H1 (cell line): ENCODE measurements at regions not wholly inside any gene's neighbourhood (a gene's known extent, or its start where the extent isn't known, plus 50 kb on each side); places are given as distances from the start of the nearest gene placed in this dataset.

Source experiments
- CTCF ChIA-PET: fragments of 300-600 bp; sonication (Branson Sonifier 250); formaldehyde crosslinking; loops from one replicate; lab custom pipeline; 2021; ENCODE audit not compliant: partially characterized antibody; lab: Charles Lee
- POLR2A ChIA-PET: fragments of 300-600 bp; sonication (Branson Sonifier 250); formaldehyde crosslinking; loops from one replicate; lab custom pipeline; 2021; ENCODE audit warnings: inconsistent platforms; ENCODE audit not compliant: partially characterized antibody; lab: Charles Lee
- DNase-seq, 2 experiments: peaks; one replicate each; pipeline versions ENCODE4 v3.0.0 to v3.0.0-alpha.2; 2010 to 2022; ENCODE audit warnings: low spot score in 2 of 2, low read depth in 1 of 2, mixed read lengths in 1 of 2
- FAIRE-seq: peaks from 2 replicates; lab custom pipeline; 2011; peaks lifted over from hg19 to GRCh38; lab: Jason Lieb, UNC
- H2AFZ ChIP-seq: 2 replicates; pipeline ENCODE4 v1.8.1; 2012; ENCODE audit warnings: low read length, inconsistent platforms
- H2AK5ac ChIP-seq: 2 replicates; pipeline ENCODE4 v1.6.1; 2013; ENCODE audit warnings: low read depth, low read length
- H2BK120ac ChIP-seq: replicated peaks from 2 replicates; pipeline ENCODE3; 2013; ENCODE audit warnings: low read depth, low read length, inconsistent platforms
- H2BK12ac ChIP-seq: 2 replicates; pipeline ENCODE4 v1.6.1; 2013; ENCODE audit warnings: low read depth, low read length
- H2BK15ac ChIP-seq: 2 replicates; pipeline ENCODE4 v1.6.1; 2013; ENCODE audit warnings: low read length
- H2BK20ac ChIP-seq: 2 replicates; pipeline ENCODE4 v1.6.1; 2013; ENCODE audit warnings: low read length
- H2BK5ac ChIP-seq: 2 replicates; pipeline ENCODE4 v1.6.1; 2013; ENCODE audit warnings: low read depth, low read length
- H3K14ac ChIP-seq: 2 replicates; pipeline ENCODE4 v1.6.1; 2013; ENCODE audit warnings: inconsistent platforms; ENCODE audit not compliant: insufficient read length
- H3K18ac ChIP-seq: 2 replicates; pipeline ENCODE4 v1.6.1; 2013; ENCODE audit warnings: low read length; ENCODE audit errors: extremely low read depth
- H3K23ac ChIP-seq: 2 replicates; pipeline ENCODE4 v1.6.1; 2013; ENCODE audit warnings: inconsistent platforms; ENCODE audit not compliant: insufficient read length
- H3K23me2 ChIP-seq: 2 replicates; pipeline ENCODE4 v1.6.1; 2013; ENCODE audit warnings: low read depth, low read length
- H3K27ac ChIP-seq: 2 replicates; pipeline ENCODE4 v1.6.1; 2011; ENCODE audit warnings: low read depth, low read length, inconsistent platforms
- H3K27me3 ChIP-seq, 4 experiments: replicated peaks in 1 of 4; 1 replicate in 1 of 4; 2 replicates in 3 of 4; pipeline versions ENCODE4 v1.6.1 to v1.8.1; 2011 to 2013; ENCODE audit warnings: low read length in 3 of 4, mild to moderate bottlenecking in 3 of 4, inconsistent platforms in 2 of 4, mixed read lengths in 2 of 4, moderate library complexity in 1 of 4; ENCODE audit not compliant: control insufficient read depth in 3 of 4, insufficient read depth in 3 of 4; ENCODE audit errors: extremely low read depth in 1 of 4
- H3K36me3 ChIP-seq, 4 experiments: 2 replicates each; pipeline versions ENCODE4 v1.6.1 to v1.8.1; 2011 to 2013; ENCODE audit warnings: mild to moderate bottlenecking in 4 of 4, low read length in 3 of 4, moderate library complexity in 2 of 4, control low read depth in 1 of 4, inconsistent platforms in 1 of 4; ENCODE audit not compliant: insufficient read depth in 4 of 4, control insufficient read depth in 2 of 4
- H3K4ac ChIP-seq: replicated peaks from 2 replicates; pipeline ENCODE3; 2013; ENCODE audit warnings: low read length, low read depth, mixed read lengths, inconsistent platforms; ENCODE audit not compliant: insufficient read length
- H3K4me1 ChIP-seq, 4 experiments: replicated peaks in 1 of 4; 1 replicate in 1 of 4; 2 replicates in 3 of 4; pipeline versions ENCODE4 v1.6.1 to v1.8.1; 2011 to 2013; ENCODE audit warnings: low read length in 3 of 4, inconsistent platforms in 2 of 4, mixed read lengths in 1 of 4; ENCODE audit not compliant: insufficient read depth in 4 of 4, control insufficient read depth in 3 of 4
- H3K4me2 ChIP-seq, 2 experiments: 2 replicates each; pipeline versions ENCODE4 v1.6.1 to v1.8.1; 2011 to 2013; ENCODE audit warnings: low read depth in 2 of 2, low read length in 2 of 2, control low read depth in 1 of 2, inconsistent platforms in 1 of 2, mild to moderate bottlenecking in 1 of 2; ENCODE audit not compliant: insufficient read depth in 1 of 2
- H3K4me3 ChIP-seq, 4 experiments: fragments of 200-600, 300-600 bp in 1 of 4; sonication (generic), shearing (Covaris generic), sonication (Bioruptor Twin) in 1 of 4; 2 replicates each; pipeline versions ENCODE4 v1.5.1 to v1.8.1; 2011 to 2016; ENCODE audit warnings: low read length in 4 of 4, low read depth in 3 of 4, control low read depth in 2 of 4, inconsistent platforms in 2 of 4, mild to moderate bottlenecking in 2 of 4, mixed read lengths in 1 of 4, moderate library complexity in 1 of 4; ENCODE audit not compliant: insufficient read depth in 2 of 4; ENCODE audit errors: extremely low read depth in 1 of 4
- H3K56ac ChIP-seq: replicated peaks from 2 replicates; pipeline ENCODE3; 2013; ENCODE audit warnings: low read depth, mild to moderate bottlenecking, mixed read lengths, low read length, inconsistent platforms; ENCODE audit not compliant: insufficient read length
- H3K79me1 ChIP-seq: 2 replicates; pipeline ENCODE4 v1.6.1; 2013; ENCODE audit warnings: low read depth, low read length, control low read depth
- H3K79me2 ChIP-seq, 2 experiments: 2 replicates each; pipeline versions ENCODE4 v1.6.1 to v1.8.1; 2012 to 2013; ENCODE audit warnings: low read length in 2 of 2, mild to moderate bottlenecking in 2 of 2, inconsistent platforms in 1 of 2; ENCODE audit not compliant: insufficient read depth in 2 of 2, control insufficient read depth in 1 of 2
- H3K9ac ChIP-seq, 4 experiments: replicated peaks in 1 of 4; 1 replicate in 1 of 4; 2 replicates in 3 of 4; pipeline versions ENCODE4 v1.6.1 to v1.8.1; 2011 to 2013; ENCODE audit warnings: low read depth in 3 of 4, low read length in 3 of 4, control low read depth in 2 of 4, mild to moderate bottlenecking in 2 of 4, moderate library complexity in 2 of 4, inconsistent platforms in 1 of 4; ENCODE audit errors: extremely low read depth in 1 of 4
- H3K9me3 ChIP-seq, 2 experiments: 2 replicates each; pipeline versions ENCODE4 v1.6.1 to v1.8.1; 2012 to 2013; ENCODE audit warnings: mild to moderate bottlenecking in 2 of 2, moderate library complexity in 2 of 2, control low read depth in 1 of 2, inconsistent platforms in 1 of 2, low read depth in 1 of 2, low read length in 1 of 2, mixed read lengths in 1 of 2; ENCODE audit not compliant: insufficient read depth in 2 of 2
- H4K20me1 ChIP-seq, 2 experiments: replicated peaks in 1 of 2; 2 replicates each; pipeline versions ENCODE3 to v1.8.1; 2011 to 2013; ENCODE audit warnings: inconsistent platforms in 2 of 2, low read length in 2 of 2, mild to moderate bottlenecking in 1 of 2; ENCODE audit not compliant: insufficient read depth in 2 of 2, control insufficient read depth in 1 of 2
- H4K5ac ChIP-seq: 2 replicates; pipeline ENCODE4 v1.6.1; 2013; ENCODE audit warnings: low read length, low read depth, mixed read lengths, inconsistent platforms; ENCODE audit not compliant: insufficient read length
- H4K8ac ChIP-seq: 2 replicates; pipeline ENCODE4 v1.8.0; 2013; ENCODE audit warnings: mild to moderate bottlenecking, moderate library complexity, low read length, inconsistent platforms; ENCODE audit not compliant: insufficient read depth; ENCODE audit errors: extremely low read depth
- H4K91ac ChIP-seq: replicated peaks from 2 replicates; pipeline ENCODE3; 2013; ENCODE audit warnings: low read length, mixed read lengths, inconsistent platforms; ENCODE audit not compliant: insufficient read length
- BACH1 ChIP-seq: IDR thresholded peaks from 2 replicates; pipeline ENCODE4 v1.6.1; 2012; ENCODE audit warnings: low read length, improper control_type of control experiment
- BCL11A ChIP-seq, 2 experiments: IDR thresholded peaks; one replicate each; pipeline ENCODE4 v1.6.1; 2011; ENCODE audit warnings: low read depth in 2 of 2, low read length in 2 of 2, mild to moderate bottlenecking in 2 of 2
- EP300 ChIP-seq, 2 experiments: IDR thresholded peaks; 1 replicate in 1 of 2; 2 replicates in 1 of 2; pipeline ENCODE4 v1.6.1; 2011 to 2012; ENCODE audit warnings: low read depth in 2 of 2, low read length in 2 of 2, mild to moderate bottlenecking in 2 of 2, borderline replicate concordance in 1 of 2, inconsistent platforms in 1 of 2, moderate library complexity in 1 of 2
- FOSL1 ChIP-seq: IDR thresholded peaks from 2 replicates; pipeline ENCODE4 v1.6.1; 2011; ENCODE audit warnings: mild to moderate bottlenecking, low read depth, low read length, moderate library complexity; ENCODE audit not compliant: insufficient read depth
- GABPA ChIP-seq: IDR thresholded peaks from 2 replicates; pipeline ENCODE4 v1.6.1; 2011; ENCODE audit warnings: mild to moderate bottlenecking, low read length, moderate library complexity, borderline replicate concordance; ENCODE audit not compliant: insufficient read depth
- HDAC2 ChIP-seq, 2 experiments: fragments of 300-600 bp in 1 of 2; sonication (generic) in 1 of 2; IDR thresholded peaks; 2 replicates each; pipeline ENCODE4 v1.6.1; 2011 to 2012; ENCODE audit warnings: low read depth in 2 of 2, low read length in 2 of 2, mild to moderate bottlenecking in 2 of 2, moderate library complexity in 2 of 2, borderline replicate concordance in 1 of 2, inconsistent platforms in 1 of 2
- JUN ChIP-seq: IDR thresholded peaks from 2 replicates; pipeline ENCODE4 v1.6.1; 2011; ENCODE audit warnings: low read depth, mild to moderate bottlenecking, improper control_type of control experiment, low read length
- NRF1 ChIP-seq: IDR thresholded peaks from 2 replicates; pipeline ENCODE4 v1.6.1; 2011; ENCODE audit warnings: mild to moderate bottlenecking, low read depth, low read length, improper control_type of control experiment
- PHF8 ChIP-seq: fragments of 200-600 bp; sonication (generic); conservative IDR thresholded peaks from 2 replicates; pipeline ENCODE4 v1.7.1; 2012; ENCODE audit warnings: low read depth, mild to moderate bottlenecking, inconsistent platforms, low read length, moderate library complexity
- POLR2AphosphoS5 ChIP-seq: IDR thresholded peaks from 2 replicates; pipeline ENCODE4 v1.6.1; 2011; ENCODE audit warnings: low read depth, low read length
- RBBP5 ChIP-seq: IDR thresholded peaks from 2 replicates; pipeline ENCODE4 v1.7.1; 2012; ENCODE audit warnings: low read depth, mild to moderate bottlenecking, inconsistent platforms, low read length, moderate library complexity, borderline replicate concordance
- SIRT6 ChIP-seq: IDR thresholded peaks from one replicate; pipeline ENCODE4 v1.7.1; 2012; ENCODE audit warnings: low read length, inconsistent platforms
- WGBS, 2 experiments: shearing (Covaris generic) in 1 of 2; methylation state at CpG; one replicate each; pipeline versions ENCODE4 v1.1.6 to v1.1.7; 2013 to 2015; ENCODE audit warnings: low lambda C conversion rate in 2 of 2, mixed read lengths in 2 of 2, inconsistent platforms in 1 of 2, low coverage in 1 of 2, missing lambda C conversion rate in 1 of 2; ENCODE audit not compliant: insufficient replicate concordance in 2 of 2, insufficient coverage in 1 of 2, insufficient read length in 1 of 2; ENCODE audit errors: extremely low coverage in 1 of 2, missing lambda C conversion rate in 1 of 2; 5-methylcytosine and 5-hydroxymethylcytosine counted together
- TF ChIP-seq, protein P1 (sequence below): IDR thresholded peaks from 2 replicates; pipeline ENCODE4 v1.6.1; 2012; ENCODE audit warnings: inconsistent platforms

DNA sequence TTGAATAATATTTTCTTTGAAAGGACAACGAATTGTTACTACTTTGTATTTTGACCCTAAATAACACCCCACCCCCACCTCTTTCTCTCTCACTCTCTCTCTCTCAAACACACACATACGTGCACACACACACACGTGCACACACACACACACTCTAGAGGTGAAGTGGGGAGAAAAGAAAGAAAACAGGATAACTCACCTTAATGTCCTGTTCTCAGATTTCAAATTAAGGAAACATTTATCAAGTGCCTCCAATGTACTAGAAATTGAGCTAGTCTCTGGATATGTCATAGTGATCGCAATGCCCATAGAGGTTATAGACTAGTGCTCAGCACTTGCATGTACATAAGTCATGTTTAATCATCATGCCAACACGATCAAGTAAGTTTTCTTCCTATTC is 1483.6 kb upstream of the SEL1L start:
- Histone ChIP-seq H2BK20ac (no peak overlapping the region), H3K36me3 (no peaks in the 10 kb centered on the region), H3K23me2 (peaks cover 1% of the 10 kb centered on the region; the same call in 1 of the 2 replicates), H2AK5ac (no peak overlapping the region), H2BK15ac (no peak overlapping the region), H4K20me1 (no peaks in the 10 kb centered on the region), H3K9me3 (no peaks in the 10 kb centered on the region), H3K23ac (no peak overlapping the region), H3K14ac (no peak overlapping the region), H2AFZ (no peak overlapping the region), H3K4me3 (no peak overlapping the region), H3K79me1 (no peaks in the 10 kb centered on the region), H2BK120ac (no peak overlapping the region), H3K56ac (no peak overlapping the region), H2BK5ac (no peak overlapping the region), H4K8ac (no peak overlapping the region), H3K27ac (no peak overlapping the region), H2BK12ac (no peak overlapping the region), H3K4ac (no peak overlapping the region), H3K4me2 (no peak overlapping the region), H3K4me1 (no peaks in the 10 kb centered on the region), H3K18ac (no peak overlapping the region), H3K27me3 (no peaks in the 10 kb centered on the region), H4K5ac (no peak overlapping the region), H3K79me2 (no peaks in the 10 kb centered on the region), H3K9ac (no peak overlapping the region), H4K91ac (no peak overlapping the region)
- ChIA-PET POLR2A (no interaction called here), CTCF (no interaction called here)
- DNase-seq (no peak), FAIRE-seq (no peak)
- 96 to 100% methylated on average over 1 to 5 of the region's 5 CpGs for WGBS, 2 experiments
- no peak for TF ChIP-seq GABPA
- TF ChIP-seq EP300 (IDR thresholded peaks at IDR 0.05; ENCODE audit: borderline replicate concordance in 1 of 2, low read depth in 2 of 2, low read length in 2 of 2), result no peak
- TF ChIP-seq BACH1, result no peak
- TF ChIP-seq SIRT6, result no peak
- TF ChIP-seq NRF1, result no peak
- TF ChIP-seq PHF8, result no peak
- no peak for TF ChIP-seq RBBP5
- no peak for TF ChIP-seq BCL11A (IDR thresholded peaks at IDR 0.05; ENCODE audit: low read depth in 2 of 2, low read length in 2 of 2)
- TF ChIP-seq FOSL1, result no peak
- TF ChIP-seq JUN, result no peak
- no peak for TF ChIP-seq HDAC2 (IDR thresholded peaks at IDR 0.05; ENCODE audit: borderline replicate concordance in 1 of 2, low read depth in 2 of 2, low read length in 2 of 2)
- TF ChIP-seq POLR2AphosphoS5, result no peak
- TF ChIP-seq, protein P1, sequence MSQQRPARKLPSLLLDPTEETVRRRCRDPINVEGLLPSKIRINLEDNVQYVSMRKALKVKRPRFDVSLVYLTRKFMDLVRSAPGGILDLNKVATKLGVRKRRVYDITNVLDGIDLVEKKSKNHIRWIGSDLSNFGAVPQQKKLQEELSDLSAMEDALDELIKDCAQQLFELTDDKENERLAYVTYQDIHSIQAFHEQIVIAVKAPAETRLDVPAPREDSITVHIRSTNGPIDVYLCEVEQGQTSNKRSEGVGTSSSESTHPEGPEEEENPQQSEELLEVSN, result no peak
